Left ventricle myocardium inferior (tissue), 1 donor: ENCODE measurements at regions not wholly inside any gene's neighbourhood (a gene's known extent, or its start where the extent isn't known, plus 50 kb on each side); places are given as distances from the start of the nearest gene placed in this dataset.

Experiments used
- DNase-seq: peaks from one replicate; pipeline ENCODE4 v3.0.0-alpha.2; 2020
- H3K27ac ChIP-seq: fragments of 200-600 bp; replicated peaks from 2 replicates; pipeline ENCODE4 v1.8.0; 2021
- H3K27me3 ChIP-seq: fragments of 200-600 bp; 2 replicates; pipeline ENCODE4 v1.8.0; 2021; ENCODE audit warnings: low read depth
- H3K36me3 ChIP-seq: fragments of 200-600 bp; 2 replicates; pipeline ENCODE4 v1.8.0; 2021
- H3K4me1 ChIP-seq: fragments of 200-600 bp; 2 replicates; pipeline ENCODE4 v1.8.0; 2021
- H3K4me3 ChIP-seq: fragments of 200-600 bp; 2 replicates; pipeline ENCODE4 v1.8.0; 2021; ENCODE audit warnings: mild to moderate bottlenecking, moderate library complexity
- H3K9me3 ChIP-seq: fragments of 200-600 bp; replicated peaks from 2 replicates; pipeline ENCODE4 v1.8.0; 2021
- intact Hi-C: fragments of 100-400 bp; cut with micrococcal nuclease; formaldehyde crosslinking; loops from one replicate; pipeline ENCODE4 v1.11.0; 2022
- TF ChIP-seq, protein P1 (sequence below): fragments of 200-600 bp; IDR thresholded peaks from 2 replicates; pipeline ENCODE4 v1.8.0; 2021; ENCODE audit warnings: antibody characterized with exemption, mild to moderate bottlenecking, borderline replicate concordance
- donor health status: DM: no; HTN: yes; CAD: no; lungs with severe emphysema.

DNA sequence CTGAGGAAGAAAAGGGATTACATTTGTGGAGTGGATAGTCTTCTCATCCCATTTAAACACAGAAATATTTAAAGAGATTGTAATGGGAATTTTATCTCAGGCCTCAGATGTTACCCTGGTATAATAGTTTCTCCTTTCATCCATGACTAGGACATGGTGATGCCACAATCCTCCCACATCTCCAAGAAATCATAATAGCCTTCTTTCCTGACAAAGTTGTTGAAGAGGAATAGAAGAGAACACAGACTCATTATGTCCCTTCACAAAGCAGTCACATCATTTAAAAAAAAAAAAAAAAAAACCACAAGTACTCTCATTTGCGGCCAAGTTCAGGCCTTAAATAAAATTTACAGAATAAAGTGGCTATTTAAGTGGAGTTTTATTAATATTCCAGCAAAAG, 359.6 kb downstream of the DEPDC1B start:
- TF ChIP-seq, protein P1, sequence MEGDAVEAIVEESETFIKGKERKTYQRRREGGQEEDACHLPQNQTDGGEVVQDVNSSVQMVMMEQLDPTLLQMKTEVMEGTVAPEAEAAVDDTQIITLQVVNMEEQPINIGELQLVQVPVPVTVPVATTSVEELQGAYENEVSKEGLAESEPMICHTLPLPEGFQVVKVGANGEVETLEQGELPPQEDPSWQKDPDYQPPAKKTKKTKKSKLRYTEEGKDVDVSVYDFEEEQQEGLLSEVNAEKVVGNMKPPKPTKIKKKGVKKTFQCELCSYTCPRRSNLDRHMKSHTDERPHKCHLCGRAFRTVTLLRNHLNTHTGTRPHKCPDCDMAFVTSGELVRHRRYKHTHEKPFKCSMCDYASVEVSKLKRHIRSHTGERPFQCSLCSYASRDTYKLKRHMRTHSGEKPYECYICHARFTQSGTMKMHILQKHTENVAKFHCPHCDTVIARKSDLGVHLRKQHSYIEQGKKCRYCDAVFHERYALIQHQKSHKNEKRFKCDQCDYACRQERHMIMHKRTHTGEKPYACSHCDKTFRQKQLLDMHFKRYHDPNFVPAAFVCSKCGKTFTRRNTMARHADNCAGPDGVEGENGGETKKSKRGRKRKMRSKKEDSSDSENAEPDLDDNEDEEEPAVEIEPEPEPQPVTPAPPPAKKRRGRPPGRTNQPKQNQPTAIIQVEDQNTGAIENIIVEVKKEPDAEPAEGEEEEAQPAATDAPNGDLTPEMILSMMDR: no peak
- intact Hi-C loops: no loop called here
- no peaks in the 10 kb centered on the region for H3K4me1 ChIP-seq
- no peak overlapping the region for H3K4me3 ChIP-seq
- H3K9me3 ChIP-seq: no peaks in the 10 kb centered on the region
- H3K36me3 ChIP-seq: no peaks in the 10 kb centered on the region
- no peak for DNase-seq
- H3K27ac ChIP-seq: no peak overlapping the region
- no peaks in the 10 kb centered on the region for H3K27me3 ChIP-seq

DNA sequence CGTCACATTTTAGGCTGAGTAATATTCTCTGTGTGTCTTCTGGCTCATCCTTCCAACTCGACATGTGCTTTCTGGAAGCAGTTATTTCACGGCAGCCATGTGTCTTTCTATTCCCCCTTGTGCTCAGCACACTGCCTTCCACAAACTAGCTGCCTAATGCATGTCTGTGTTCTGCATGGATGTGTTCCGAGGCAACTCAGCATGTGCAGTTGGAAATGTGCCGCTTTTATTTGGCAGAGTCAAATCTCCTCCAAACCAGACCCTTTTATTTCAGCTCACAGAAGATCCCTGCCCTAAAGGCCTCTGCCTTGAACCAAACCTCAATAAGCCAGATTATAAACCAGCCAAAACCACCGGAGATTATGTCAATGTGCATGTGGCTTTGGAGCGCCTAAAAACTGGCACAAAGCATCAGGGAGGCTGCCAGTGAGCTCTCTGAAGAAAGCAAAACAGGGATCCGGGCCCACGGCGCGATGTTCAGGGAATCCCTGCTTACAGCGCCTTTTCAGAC, 360.2 kb downstream of the DEPDC1B start:
- Histone ChIP-seq H3K4me3 (no peak overlapping the region), H3K4me1 (no peaks in the 10 kb centered on the region), H3K36me3 (no peaks in the 10 kb centered on the region), H3K27me3 (no peaks in the 10 kb centered on the region), H3K27ac (no peak overlapping the region), H3K9me3 (no peaks in the 10 kb centered on the region)
- peak; percentile 15 for DNase-seq
- TF ChIP-seq, protein P1: no peak
- intact Hi-C loops: no loop called here

DNA sequence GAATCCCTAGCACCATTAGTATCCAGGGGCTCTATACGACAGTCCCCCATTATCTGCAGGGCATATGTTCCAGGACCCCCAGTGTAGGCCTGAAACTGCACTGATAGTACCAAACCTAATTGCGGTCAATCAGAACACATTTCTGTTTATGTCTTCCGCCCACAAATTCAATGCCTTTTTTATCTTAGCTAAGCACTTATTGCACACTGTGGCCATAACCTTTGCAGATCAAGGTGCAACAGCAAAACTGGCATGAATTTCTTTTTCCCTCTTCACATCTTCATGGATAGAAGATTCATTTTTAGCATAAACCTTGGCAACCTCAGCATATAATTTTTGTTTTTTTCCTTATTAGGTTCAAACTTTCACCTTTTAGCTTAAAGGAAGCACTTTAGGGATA, 361.1 kb downstream of the DEPDC1B start:
- Histone ChIP-seq H3K27ac (no peak overlapping the region), H3K9me3 (no peaks in the 10 kb centered on the region), H3K4me1 (no peaks in the 10 kb centered on the region), H3K36me3 (no peaks in the 10 kb centered on the region), H3K4me3 (no peak overlapping the region), H3K27me3 (no peaks in the 10 kb centered on the region)
- TF ChIP-seq, protein P1: no peak
- DNase-seq: no peak
- intact Hi-C loops: no loop called here

DNA sequence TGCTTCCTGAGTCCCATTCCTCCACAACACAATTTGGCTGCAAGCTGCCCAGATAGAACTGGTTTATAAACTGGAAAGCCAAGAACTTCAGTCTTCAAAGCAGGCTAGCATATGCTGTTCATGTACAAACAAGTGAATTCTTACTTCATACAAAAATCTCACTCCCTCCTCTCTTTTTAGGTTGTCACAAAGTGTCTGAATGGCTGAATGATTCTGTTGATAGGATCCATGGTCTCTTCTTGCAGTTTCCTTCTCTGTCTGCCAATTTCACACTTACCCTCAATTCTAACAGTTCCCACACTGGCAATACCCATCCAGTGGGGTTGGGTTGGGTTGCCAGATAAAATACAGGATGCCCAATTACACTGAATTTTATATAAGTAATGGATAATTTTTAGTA, 363.5 kb downstream of the DEPDC1B start:
- Histone ChIP-seq H3K4me1 (no peaks in the 10 kb centered on the region), H3K27ac (no peak overlapping the region), H3K27me3 (no peaks in the 10 kb centered on the region), H3K4me3 (no peak overlapping the region), H3K36me3 (no peaks in the 10 kb centered on the region), H3K9me3 (no peaks in the 10 kb centered on the region)
- TF ChIP-seq, protein P1: no peak
- no peak for DNase-seq
- intact Hi-C loops: no loop called here

DNA sequence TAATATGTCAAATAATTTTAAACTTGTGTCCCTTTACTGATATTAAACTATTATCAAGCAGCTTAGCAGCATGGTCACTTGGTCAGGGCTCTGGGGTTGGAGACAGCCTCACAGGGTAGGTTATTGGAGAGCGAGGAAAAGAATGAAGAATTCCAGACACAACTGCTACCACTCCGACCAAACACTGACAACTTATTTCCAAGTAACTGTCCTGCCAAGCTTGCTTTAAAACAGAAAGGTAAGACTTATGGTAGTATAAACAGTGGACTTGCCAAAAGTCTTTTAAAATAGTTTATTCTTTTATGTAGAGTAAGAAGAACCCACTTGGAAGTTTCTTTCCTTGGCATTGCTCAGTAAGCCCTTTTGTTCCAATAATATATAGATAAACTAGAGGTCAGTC, 364.1 kb downstream of the DEPDC1B start:
- H3K27me3 ChIP-seq: no peaks in the 10 kb centered on the region
- H3K4me3 ChIP-seq: no peak overlapping the region
- H3K27ac ChIP-seq: no peak overlapping the region
- TF ChIP-seq, protein P1: no peak
- H3K36me3 ChIP-seq: no peaks in the 10 kb centered on the region
- intact Hi-C loops: no loop called here
- H3K9me3 ChIP-seq: no peaks in the 10 kb centered on the region
- H3K4me1 ChIP-seq: no peaks in the 10 kb centered on the region
- no peak for DNase-seq
